HCEC 1CT (cell line): ENCODE measurements at regions not wholly inside any gene's neighbourhood (a gene's known extent, or its start where the extent isn't known, plus 50 kb on each side); places are given as distances from the start of the nearest gene placed in this dataset.

ENCODE experiments used
- DNase-seq: peaks from one replicate; pipeline ENCODE4 v3.0.0-alpha.2; 2017

DNA sequence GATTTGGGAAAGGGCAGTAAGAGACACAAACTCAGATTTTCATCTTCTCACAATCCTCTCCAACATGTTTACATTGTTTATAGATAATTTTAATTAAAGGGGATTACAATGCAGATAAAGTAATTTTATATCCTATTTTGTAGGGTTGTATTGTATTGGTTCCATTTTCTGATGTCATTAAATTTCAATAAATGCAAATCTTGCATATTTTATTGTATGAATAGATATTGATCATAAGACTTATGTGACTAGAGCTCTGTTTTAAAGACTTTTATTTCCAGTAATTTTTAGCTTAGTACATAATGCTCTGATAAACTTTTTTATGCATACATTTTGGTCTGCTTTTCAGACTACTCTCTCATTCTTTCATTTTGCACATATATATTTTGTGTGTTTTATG lies 819.6 kb downstream of the TSN start:
- no peak for DNase-seq

DNA sequence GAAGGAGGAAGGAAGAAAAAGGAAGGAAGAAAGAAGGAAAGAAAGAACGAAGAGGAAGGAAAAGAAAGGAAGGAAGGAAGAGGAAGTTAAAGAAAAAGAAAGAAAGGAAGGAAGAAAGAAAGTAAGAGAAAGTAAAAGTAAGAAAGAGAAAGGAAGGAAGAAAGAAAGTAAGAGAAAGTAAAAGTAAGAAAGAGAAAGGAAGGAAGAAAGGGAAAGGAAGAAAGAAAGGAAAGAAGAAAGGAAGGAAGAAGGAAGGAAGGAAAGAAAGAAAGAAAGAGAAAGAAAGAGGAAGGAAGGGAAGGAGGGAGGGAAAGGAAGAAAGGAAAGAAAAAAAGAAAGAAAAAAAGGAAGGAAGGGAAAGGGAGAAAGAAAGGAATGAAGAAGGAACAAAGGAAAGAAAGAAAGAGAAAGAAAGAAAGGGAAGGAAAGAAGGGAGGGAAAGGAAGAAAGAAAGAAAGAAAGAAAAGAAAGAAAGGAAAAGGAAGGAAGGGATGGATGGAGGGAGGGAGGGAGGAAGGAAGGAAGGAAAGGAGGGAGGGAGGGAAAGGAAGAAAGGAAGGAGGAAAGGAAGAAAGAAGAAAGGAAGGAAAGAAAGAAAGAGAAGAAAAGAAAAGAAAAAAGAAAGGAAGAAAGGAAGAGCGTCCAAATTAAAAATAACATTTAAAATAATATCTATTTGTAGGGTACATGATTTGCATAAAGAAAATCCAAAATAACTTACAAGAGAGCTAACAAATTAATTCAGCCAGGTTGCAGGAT lies 827.9 kb downstream of the TSN start:
- DNase-seq, result no peak

GRCh38 chr2:122590524-122590923 lies 835.1 kb downstream of the TSN start:
- DNase-seq, result no peak

DNA sequence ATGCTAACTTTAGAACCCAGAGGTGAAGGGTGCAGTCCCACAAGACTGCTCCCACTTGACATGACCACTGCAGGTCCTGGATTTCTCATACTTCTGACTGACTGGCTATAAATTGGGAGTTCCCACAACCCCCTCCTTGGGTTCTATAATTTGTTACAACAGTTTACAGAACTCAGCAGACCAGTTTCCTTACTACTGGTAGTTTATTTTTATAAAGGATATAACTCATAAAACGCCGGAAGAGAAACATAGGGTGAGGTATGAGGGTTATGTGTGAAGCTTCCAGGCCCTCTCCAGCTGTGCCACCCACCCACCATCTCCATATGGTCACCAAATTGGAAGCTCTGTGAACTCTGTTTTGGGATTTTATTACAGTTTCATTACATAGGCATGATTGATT lies 839.6 kb downstream of the TSN start:
- peak; percentile 2 for DNase-seq

- DNase-seq, result no peak
Observed at GRCh38 chr2:122596598-122596997, 841.1 kb downstream of the TSN start.

DNA sequence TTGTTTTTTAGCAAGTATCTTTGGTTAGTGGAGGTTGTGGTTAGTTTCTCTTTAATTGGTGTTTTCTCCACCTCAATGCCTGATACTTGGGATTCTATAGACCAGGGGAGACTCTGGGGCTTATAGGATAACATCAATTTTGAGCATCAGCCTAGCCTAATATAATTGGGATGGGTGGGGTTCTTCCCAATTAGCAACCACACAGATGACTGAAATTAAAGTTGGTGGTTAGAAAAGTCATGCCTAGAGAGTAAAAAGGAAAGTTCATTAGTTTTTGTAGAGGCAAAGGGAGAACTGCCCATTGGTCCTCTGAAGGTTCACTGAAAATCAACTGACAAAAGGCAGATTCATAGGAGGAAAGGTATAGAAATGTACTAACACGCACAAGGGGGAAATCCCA lies 843.3 kb downstream of the TSN start:
- DNase-seq, result no peak

- no peak for DNase-seq
Observed at GRCh38 chr2:122610948-122611609, 855.6 kb downstream of the TSN start.

DNA sequence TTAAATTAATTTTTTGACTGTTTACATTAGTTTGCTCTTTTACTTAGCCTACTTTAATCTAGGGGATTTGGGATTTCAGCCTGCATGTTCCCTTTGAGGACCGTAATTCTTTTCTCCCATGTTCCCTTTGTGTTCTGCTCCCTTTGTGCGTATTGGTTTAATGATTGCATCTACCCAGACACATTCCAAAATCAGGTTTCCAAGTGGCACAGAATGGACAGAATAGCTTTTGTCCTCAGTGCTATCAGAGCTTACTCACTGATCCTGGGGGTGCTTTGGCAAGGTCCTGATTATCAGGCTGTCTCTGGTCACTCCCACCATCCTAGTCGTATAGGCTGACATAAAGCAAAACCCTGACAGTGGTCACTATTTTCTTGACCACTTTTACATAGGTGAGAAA lies 867.5 kb downstream of the TSN start:
- no peak for DNase-seq

- peak; percentile 29 for DNase-seq
Observed at GRCh38 chr2:122627388-122627787, 871.9 kb downstream of the TSN start.

- peak; percentile 85 for DNase-seq
Observed at GRCh38 chr2:122634256-122634655, 878.8 kb downstream of the TSN start.

DNA sequence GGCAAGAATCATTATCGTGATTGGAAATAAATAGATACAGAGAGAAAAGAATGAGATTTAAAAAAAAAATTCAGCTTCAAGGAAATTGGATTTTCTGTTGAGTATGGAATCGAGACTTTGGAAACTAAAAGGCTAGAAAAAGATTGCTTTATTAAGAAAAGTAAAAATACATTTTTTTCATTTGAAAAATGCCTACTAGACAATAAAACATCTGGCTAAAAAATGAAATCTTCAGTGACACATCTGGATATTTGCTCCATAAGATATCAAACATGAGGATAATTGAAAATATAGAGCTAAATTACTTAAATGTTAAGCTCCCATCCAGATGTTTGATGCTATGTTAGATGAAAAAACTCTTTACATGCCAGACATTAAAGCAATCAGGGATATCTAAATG lies 879.5 kb downstream of the TSN start:
- no peak for DNase-seq

- DNase-seq, result no peak
Observed at GRCh38 chr2:122635686-122636085, 880.2 kb downstream of the TSN start.

DNA sequence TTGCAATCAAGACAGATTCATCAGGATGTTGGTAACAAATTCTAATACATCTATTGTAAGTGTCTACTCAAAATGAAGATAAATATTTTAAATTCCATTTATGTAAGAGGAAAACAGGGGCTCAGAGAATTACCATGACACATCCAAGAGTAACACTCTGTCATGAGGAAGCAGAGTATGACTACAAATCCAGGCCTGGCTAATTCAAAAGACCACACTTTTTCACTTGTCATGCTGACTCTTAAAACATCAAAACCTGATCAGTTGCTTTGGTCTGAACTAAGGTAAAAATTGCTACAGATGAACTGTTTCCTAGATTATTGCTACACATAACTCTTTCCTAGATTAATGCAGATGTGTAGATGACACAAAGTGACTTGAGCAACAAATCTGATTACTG lies 880.6 kb downstream of the TSN start:
- peak; percentile 55 for DNase-seq

- DNase-seq, result no peak
Observed at GRCh38 chr2:122639176-122639575, 883.7 kb downstream of the TSN start.

DNA sequence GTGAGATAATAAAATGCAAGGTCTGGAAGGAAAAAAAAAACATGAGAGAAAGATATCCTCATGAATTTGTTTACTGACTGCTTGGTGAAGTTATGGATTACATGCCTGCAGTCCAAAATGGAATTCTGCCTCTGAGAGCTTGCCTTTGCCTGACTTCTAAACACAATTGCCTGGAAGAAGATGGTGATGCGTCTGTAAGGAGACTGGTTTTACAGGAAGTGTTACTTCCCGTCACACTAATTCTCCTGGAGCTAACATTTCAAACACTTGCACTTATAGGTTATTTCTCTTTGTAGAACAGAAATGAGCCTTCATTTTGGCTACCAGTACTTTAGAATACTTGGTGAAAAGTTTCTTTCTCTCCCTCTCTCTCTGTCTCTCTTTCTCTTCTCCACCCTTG lies 884.3 kb downstream of the TSN start:
- no peak for DNase-seq

GRCh38 chr2:122643725-122644329 lies 888.4 kb downstream of the TSN start:
- peak; percentile 77 for DNase-seq

DNA sequence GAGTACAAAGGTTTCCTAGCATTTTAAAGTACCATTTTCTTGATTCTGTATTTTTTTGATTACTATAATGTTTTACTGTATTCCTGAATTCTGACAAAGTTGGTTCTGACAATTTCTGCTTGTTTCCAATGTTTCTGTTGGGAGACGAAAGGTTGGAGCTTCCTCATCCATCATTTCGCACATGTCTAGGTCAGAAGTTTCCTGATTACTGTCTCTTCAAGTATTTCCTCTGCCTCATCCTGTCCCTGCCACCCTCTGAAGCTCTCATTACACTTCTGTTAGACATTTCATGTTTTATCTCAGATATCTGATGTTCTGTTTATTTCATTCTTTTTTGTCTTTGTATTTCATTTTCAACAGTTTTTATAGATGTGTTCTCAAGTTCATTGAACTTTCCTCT lies 895.8 kb downstream of the TSN start:
- no peak for DNase-seq

DNA sequence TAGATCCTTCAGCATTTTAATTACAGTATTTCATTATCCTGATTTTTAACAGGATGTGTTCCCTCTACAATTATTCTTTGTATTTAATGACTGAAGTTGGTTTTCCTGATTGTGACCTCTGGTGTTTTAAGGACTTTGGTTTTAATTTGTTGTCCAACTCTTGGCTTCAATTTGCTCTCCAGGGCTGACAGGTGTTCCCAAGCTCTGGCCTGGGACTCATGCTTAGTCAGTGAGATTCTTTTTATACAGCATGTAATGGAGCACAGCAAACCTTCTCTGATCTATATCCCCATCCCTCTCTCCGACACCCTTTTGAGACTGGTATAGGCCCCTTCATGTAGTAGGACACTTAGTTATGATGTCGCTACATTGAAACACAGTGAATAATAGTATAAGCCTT lies 896.3 kb downstream of the TSN start:
- DNase-seq, result no peak

GRCh38 chr2:122652670-122653069 lies 897.2 kb downstream of the TSN start:
- no peak for DNase-seq

DNA sequence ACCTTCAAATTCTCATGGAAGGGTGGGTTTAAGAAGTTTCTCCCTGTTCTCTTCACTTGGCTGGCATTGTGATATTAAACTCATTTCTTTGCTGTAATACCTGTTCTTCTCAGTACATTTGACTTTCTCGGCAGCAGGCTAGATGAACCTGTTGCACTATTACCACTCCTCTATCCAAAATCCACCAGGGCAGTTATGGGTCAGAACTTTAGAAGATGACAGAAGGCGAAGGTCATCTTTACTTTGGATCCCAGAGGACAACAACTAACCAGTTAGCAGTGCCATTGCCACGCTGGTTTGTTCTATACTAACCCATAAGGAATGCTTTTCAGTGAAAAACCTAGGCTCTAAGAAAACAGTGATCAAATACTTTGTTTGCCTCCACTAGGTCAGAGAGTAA lies 901.0 kb downstream of the TSN start:
- no peak for DNase-seq

GRCh38 chr2:122660786-122661634 lies 905.6 kb downstream of the TSN start:
- no peak for DNase-seq

GRCh38 chr2:122663620-122664019 lies 908.2 kb downstream of the TSN start:
- DNase-seq, result no peak

- no peak for DNase-seq
Observed at GRCh38 chr2:122669627-122670026, 914.2 kb downstream of the TSN start.
